Stimulated activated CD4-positive, alpha-beta T cell treated with anti-CD3 and anti-CD28 coated beads, TNF-alpha, amount 100 ng/mL, for 4 hours (primary cell): ENCODE measurements at regions not wholly inside any gene's neighbourhood (a gene's known extent, or its start where the extent isn't known, plus 50 kb on each side); places are given as distances from the start of the nearest gene placed in this dataset.

Experiments
- DNase-seq, 3 experiments: peaks; one replicate each; pipeline ENCODE4 v3.0.0-alpha.2; 2020; ENCODE audit warnings: low read depth in 3 of 3

DNA sequence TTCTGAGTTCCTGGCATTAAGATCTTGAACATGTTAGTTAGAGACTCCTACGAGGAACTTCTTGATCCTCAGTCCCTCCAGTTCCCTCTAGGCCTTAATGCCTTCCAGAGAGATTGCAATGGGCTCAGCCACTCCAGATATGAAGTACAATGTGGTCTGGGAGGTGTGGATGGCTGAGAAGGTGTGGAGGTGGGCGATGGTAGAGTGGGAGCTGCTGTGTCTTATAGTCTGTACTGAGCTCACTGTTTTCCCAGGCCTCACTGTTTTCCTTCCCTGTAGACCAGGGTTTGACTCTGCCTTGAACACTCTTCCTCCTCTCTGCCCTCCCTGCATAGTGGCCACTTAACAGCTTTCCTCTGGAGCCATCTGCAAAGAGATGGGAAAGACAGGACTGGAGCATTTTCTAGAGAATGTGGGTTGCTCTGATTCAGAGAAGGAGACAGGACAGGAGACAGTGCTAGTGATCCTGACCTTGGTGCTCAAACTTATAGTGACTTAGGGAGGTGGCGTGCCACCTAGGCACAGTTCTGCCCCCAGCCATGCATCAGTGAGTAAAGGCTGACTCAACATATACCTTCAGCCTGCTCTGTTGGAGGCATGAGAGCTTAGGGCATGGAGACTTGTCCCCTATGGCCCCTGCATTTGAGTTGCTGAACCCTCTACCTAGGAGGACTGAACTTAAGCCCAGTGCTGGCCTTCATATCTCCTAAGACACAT is 129.7 kb downstream of the TDRD15 start:
- DNase-seq = no peak

- no peak for DNase-seq
Measured at GRCh38 chr2:21254170-21254965, 130.6 kb downstream of the TDRD15 start.

DNA sequence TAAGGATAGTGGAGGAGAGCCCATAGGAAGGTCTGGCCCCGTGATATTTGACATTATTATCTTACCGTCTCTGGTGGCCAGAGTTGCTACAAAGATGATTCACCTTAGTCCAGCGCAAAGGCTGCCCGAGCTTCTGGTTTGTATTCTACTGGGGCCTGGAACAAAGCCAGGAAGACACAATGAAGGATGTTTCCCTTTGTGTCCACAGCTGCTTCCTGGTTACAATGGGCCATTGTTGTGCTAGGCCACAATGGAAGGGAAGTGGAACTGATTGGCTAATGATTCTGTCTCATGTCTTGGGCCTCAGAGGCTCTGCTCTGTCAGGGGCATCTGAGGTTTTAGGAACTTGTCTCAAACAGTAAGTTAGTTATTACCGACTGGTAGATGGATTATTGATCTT is 132.2 kb downstream of the TDRD15 start:
- no peak for DNase-seq

DNA sequence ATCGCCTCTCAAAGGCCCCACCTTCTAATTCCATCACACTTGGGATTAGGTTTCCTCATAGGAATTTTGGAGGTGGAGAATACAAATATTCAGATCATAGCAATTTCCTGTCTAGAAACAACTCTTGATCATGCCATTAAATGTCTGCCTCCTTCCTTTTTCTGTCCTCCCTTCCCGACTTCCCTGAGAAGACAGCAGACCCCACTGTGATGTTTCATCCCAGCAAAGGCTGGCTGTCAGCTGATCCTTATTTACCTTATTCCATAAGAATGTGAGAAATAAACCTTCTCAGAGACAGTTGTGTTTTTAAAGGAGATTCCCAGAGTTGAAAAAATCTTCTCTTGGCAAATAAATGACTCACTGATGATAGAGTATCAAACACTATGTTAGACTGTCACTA is 133.9 kb downstream of the TDRD15 start:
- no peak for DNase-seq

- no peak for DNase-seq
Measured at GRCh38 chr2:21258082-21258481, 134.3 kb downstream of the TDRD15 start.

GRCh38 chr2:21260311-21260710 is 136.5 kb downstream of the TDRD15 start:
- no peak for DNase-seq

DNA sequence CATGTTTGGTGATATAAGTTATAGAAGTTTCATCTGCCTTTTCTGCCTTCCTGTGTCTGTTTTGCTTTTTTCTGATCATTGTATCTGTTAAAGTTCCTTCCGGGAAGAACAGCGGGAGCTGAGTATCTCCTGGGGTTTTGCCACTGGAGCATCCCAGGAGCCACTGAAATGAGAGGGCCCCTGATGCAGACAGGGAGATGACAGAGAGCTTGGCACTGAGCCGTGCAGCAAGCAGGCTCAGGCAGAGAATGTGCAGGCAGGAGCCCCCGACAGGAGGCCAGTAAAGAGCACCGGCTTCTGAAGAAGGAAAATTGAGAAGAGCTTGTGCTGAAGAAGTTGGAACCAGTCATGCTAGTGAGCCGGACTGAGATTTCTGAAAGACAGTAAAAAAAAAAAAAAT is 137.8 kb downstream of the TDRD15 start:
- no peak for DNase-seq

- DNase-seq = no peak
Measured at GRCh38 chr2:21262426-21262940, 138.7 kb downstream of the TDRD15 start.

- DNase-seq = no peak
Measured at GRCh38 chr2:21263622-21264021, 139.9 kb downstream of the TDRD15 start.

DNA sequence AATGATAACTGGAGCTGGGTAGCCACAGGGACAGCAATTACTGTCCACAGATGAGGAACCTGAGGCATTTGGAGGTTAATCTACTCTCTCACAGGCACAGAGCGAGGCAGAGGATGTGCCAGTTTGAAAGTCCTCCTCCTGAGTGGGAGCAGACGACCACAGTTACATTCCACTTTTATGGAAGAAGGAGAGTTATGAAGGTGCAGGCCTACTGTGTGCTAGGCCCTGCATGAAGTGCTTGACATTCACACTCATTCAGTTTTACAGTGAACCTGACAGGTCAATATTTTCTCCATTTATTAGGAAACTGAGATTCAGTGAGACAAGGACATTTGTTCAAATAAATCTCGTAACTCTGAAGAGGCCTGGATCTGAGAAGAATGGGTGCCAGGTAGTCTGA is 142.0 kb downstream of the TDRD15 start:
- DNase-seq = no peak

GRCh38 chr2:21267232-21267835 is 143.6 kb downstream of the TDRD15 start:
- DNase-seq = no peak

DNA sequence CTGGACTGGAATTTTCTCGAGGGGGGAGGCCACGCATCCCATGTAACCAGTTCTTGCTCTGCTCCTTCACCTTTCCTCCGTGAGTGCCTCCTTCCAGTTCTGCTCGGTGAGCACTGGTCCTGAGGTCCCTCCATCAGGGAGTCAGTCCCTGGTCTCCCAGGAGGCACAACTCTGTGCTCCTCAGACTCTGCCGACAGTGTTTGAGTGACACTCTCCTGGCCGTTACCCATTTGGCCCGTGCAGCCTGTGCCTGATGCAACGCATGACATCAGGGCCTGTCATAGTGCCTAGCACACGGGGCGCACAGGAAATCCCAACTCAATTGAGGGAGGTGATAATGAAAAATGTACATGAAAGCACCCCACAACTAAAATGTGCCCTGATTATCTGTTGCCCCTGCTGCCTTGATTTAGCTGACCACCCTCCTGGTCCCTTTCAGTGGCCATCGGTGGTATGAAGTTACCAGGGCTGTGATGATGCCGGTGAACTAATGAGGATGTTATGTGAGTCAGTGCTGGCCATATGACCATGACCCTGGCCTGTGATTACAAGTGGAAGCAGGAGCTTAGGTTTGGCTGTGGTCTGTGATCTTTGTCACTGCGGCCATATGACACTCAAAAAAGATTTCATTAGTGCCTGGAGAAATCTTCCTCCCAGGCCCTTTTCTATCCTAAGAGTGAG is 144.6 kb downstream of the TDRD15 start:
- no peak for DNase-seq

- DNase-seq = no peak
Measured at GRCh38 chr2:21268878-21269224, 145.1 kb downstream of the TDRD15 start.

GRCh38 chr2:21269382-21269781 is 145.6 kb downstream of the TDRD15 start:
- no peak for DNase-seq

DNA sequence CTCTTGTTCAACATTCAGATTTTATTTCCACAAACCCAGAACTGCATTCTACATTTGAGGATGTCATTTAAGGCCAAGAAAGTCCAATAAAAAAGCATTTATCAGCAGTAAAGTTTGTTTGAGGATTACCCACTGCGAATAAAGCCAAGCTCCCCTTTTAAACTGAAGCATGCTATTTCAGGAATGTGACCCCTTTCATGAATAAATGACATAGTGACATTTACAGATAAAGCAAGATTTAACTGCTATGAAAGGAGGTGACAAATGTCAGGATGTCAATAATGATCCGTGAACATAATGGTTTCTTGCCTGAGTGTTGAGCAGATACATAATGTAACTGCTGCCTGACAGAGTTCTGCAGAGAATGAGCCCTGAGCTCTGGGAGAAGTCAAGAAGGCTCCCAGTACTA is 146.3 kb downstream of the TDRD15 start:
- DNase-seq = no peak

GRCh38 chr2:21270708-21271122 is 146.9 kb downstream of the TDRD15 start:
- DNase-seq = no peak

GRCh38 chr2:21276163-21276562 is 152.4 kb downstream of the TDRD15 start:
- DNase-seq = no peak

DNA sequence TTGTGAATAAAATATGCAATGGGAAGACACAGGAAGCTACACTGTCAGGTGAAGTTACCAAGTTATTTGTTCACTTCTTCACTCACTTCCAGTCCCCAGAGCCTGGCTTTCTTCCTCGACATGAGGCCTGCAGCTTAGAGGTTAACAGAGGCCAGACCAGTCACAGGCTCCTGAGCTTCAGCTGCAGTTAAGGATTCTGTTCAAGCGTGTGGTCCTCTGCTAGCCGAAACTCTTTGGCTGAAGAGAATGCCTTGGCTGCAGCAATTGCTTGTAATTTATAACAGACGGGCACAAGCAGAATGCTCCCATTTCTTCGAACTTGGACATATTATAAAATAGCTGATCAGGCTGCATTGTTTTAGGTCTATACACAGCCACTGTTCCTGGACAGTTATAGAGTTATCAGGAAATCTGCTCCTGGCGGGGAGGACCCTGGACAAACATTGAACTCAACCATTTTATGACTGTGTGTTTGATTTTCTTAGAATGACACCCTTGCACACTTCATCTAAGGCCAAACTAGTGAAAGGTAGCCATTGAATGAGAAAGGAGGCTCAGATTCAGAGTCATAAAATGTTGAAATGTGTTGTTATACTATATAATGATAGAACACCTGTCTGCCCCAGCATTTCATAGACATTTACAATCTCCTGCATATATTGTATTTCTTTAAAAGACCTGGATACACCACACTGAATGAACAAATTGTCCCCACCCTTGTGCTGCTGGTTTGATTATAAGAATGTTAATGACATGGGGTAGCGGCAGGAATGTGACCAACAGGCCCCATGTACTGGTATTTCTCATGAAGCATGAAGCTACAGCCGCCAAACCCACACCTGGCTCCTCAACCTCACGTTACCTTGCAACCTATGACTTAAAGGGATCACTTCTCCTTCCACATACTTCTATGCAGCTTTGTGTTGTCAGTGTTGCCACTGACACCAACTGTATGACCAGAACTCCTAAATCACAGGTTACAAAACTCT is 153.6 kb downstream of the TDRD15 start:
- no peak for DNase-seq

GRCh38 chr2:21279525-21279924 is 155.8 kb downstream of the TDRD15 start:
- DNase-seq = no peak

GRCh38 chr2:21280793-21281192 is 157.0 kb downstream of the TDRD15 start:
- DNase-seq = no peak

DNA sequence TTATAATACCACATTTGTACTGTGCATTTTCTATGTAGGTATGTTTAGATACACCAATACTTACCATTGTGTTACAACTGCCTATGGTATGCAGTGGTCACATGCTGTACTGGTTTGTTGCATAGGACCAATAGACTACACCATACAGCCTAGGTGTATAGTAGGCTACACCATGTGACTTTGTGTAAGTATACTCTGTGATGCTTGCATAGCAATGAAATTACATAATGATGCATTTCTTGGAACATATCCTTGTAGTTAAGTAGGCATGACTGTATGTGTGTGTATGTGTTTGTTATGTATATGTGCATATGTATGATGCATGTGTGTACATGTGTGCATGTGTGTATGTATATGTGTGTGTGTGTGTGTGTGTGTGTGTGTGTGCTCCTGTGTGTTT is 157.6 kb downstream of the TDRD15 start:
- DNase-seq = no peak
